ENCODE measurements at regions not wholly inside any gene's neighbourhood (a gene's known extent, or its start where the extent isn't known, plus 50 kb on each side); places are given as distances from the start of the nearest gene placed in this dataset.
A peak's percentile ranks its signal among the peaks of the same experiment; 100 is the strongest.

DNA sequence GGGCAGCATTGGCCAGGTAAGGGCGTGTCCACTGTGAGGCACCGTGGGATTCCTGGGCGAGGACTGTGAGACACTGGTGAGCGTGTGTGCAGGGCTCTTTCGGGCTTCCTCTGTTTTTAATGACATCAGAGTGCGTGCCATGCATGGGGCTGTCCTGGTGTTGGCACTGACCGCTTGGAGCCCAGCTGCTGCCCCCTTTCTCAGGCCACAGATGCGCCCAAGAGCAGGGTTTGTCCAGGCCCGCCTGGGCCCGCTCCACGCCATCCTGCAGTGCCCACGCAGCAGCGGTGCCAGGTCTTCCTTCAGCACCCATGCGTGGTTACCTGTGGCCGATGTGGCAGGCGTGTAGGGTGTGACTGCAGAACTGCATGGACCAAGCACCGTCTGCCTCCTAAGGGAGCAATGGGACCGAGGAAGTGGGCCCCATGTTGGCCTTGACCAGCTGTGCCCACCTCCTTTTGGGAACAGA is 72.3 kb upstream of the SEPTIN5 start (continued):
- TF ChIP-seq, protein P1, sequence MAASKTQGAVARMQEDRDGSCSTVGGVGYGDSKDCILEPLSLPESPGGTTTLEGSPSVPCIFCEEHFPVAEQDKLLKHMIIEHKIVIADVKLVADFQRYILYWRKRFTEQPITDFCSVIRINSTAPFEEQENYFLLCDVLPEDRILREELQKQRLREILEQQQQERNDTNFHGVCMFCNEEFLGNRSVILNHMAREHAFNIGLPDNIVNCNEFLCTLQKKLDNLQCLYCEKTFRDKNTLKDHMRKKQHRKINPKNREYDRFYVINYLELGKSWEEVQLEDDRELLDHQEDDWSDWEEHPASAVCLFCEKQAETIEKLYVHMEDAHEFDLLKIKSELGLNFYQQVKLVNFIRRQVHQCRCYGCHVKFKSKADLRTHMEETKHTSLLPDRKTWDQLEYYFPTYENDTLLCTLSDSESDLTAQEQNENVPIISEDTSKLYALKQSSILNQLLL (CRISPR knock-in tag; IDR thresholded peaks at IDR 0.05; ENCODE audit: borderline replicate concordance): peak; percentile 49; the same call in 1 of the 2 replicates
- TF ChIP-seq IFI16 (CRISPR knock-in tag; IDR thresholded peaks at IDR 0.05) (0 out of 2 replicates have a peak, but pooled peaks have one; percentile 48), ZNF408 (CRISPR knock-in tag; IDR thresholded peaks at IDR 0.05; ENCODE audit: low read depth) (no peak), U2AF1 (optimal IDR thresholded peaks at IDR 0.05; ENCODE audit: low read depth, low read length) (no peak), ZNF217 (CRISPR knock-in tag; IDR thresholded peaks at IDR 0.05) (no peak), NFIX (CRISPR knock-in tag; IDR thresholded peaks at IDR 0.05; ENCODE audit: low read depth) (no peak), ZNF764 (CRISPR knock-in tag; IDR thresholded peaks at IDR 0.05; ENCODE audit: low read depth) (no peak), NFYB (IDR thresholded peaks at IDR 0.05; ENCODE audit: extremely low read depth, insufficient read length) (no peak), ETV1 (tag; conservative IDR thresholded peaks at IDR 0.05; ENCODE audit: low read depth) (no peak), SP2 (IDR thresholded peaks at IDR 0.05; ENCODE audit: extremely low read depth, low read depth, low read length, poor library complexity, severe bottlenecking) (peak; percentile 20)
- TF ChIP-seq, protein P2, sequence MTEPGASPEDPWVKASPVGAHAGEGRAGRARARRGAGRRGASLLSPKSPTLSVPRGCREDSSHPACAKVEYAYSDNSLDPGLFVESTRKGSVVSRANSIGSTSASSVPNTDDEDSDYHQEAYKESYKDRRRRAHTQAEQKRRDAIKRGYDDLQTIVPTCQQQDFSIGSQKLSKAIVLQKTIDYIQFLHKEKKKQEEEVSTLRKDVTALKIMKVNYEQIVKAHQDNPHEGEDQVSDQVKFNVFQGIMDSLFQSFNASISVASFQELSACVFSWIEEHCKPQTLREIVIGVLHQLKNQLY (CRISPR knock-in tag; conservative IDR thresholded peaks at IDR 0.05): peak in 1 of 2 experiments; percentile 52; a peak in 1 of 4 replicates
- TF ChIP-seq, protein P3, sequence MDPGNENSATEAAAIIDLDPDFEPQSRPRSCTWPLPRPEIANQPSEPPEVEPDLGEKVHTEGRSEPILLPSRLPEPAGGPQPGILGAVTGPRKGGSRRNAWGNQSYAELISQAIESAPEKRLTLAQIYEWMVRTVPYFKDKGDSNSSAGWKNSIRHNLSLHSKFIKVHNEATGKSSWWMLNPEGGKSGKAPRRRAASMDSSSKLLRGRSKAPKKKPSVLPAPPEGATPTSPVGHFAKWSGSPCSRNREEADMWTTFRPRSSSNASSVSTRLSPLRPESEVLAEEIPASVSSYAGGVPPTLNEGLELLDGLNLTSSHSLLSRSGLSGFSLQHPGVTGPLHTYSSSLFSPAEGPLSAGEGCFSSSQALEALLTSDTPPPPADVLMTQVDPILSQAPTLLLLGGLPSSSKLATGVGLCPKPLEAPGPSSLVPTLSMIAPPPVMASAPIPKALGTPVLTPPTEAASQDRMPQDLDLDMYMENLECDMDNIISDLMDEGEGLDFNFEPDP (CRISPR knock-in tag; IDR thresholded peaks at IDR 0.05): no peak
- TF ChIP-seq, protein P4, sequence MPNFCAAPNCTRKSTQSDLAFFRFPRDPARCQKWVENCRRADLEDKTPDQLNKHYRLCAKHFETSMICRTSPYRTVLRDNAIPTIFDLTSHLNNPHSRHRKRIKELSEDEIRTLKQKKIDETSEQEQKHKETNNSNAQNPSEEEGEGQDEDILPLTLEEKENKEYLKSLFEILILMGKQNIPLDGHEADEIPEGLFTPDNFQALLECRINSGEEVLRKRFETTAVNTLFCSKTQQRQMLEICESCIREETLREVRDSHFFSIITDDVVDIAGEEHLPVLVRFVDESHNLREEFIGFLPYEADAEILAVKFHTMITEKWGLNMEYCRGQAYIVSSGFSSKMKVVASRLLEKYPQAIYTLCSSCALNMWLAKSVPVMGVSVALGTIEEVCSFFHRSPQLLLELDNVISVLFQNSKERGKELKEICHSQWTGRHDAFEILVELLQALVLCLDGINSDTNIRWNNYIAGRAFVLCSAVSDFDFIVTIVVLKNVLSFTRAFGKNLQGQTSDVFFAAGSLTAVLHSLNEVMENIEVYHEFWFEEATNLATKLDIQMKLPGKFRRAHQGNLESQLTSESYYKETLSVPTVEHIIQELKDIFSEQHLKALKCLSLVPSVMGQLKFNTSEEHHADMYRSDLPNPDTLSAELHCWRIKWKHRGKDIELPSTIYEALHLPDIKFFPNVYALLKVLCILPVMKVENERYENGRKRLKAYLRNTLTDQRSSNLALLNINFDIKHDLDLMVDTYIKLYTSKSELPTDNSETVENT (CRISPR knock-in tag; IDR thresholded peaks at IDR 0.05): peak; percentile 63; the same call in 1 of the 2 replicates
- TF ChIP-seq, protein P5, sequence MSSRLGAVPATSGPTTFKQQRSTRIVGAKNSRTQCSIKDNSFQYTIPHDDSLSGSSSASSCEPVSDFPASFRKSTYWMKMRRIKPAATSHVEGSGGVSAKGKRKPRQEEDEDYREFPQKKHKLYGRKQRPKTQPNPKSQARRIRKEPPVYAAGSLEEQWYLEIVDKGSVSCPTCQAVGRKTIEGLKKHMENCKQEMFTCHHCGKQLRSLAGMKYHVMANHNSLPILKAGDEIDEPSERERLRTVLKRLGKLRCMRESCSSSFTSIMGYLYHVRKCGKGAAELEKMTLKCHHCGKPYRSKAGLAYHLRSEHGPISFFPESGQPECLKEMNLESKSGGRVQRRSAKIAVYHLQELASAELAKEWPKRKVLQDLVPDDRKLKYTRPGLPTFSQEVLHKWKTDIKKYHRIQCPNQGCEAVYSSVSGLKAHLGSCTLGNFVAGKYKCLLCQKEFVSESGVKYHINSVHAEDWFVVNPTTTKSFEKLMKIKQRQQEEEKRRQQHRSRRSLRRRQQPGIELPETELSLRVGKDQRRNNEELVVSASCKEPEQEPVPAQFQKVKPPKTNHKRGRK (tag; IDR thresholded peaks at IDR 0.05): peak; percentile 41; the same call in 1 of the 2 replicates
